ENCODE measurements at regions not wholly inside any gene's neighbourhood (a gene's known extent, or its start where the extent isn't known, plus 50 kb on each side); places are given as distances from the start of the nearest gene placed in this dataset.
"Not testable (repeated sequence)": the region's sequence is repeated elsewhere in the genome, so short reads cannot be mapped to it uniquely, and the experiment has no call there.

- TF ChIP-seq CTCF (IDR thresholded peaks at IDR 0.05; ENCODE audit: low read depth, low read length): no peak
- H3K4me3 ChIP-seq (ENCODE audit: low read depth, low read length): no peak overlapping the region
Observed at GRCh38 chr2:175256806-175257585, 75.5 kb upstream of the ATP5MC3 start.

GRCh38 chr2:175256391-175256790 is 74.9 kb upstream of the ATP5MC3 start:
- H3K4me3 ChIP-seq (ENCODE audit: low read depth, low read length): not testable (repeated sequence)

- no peak overlapping the region for H3K4me3 ChIP-seq (ENCODE audit: low read depth, low read length)
- no peak for TF ChIP-seq CTCF (IDR thresholded peaks at IDR 0.05; ENCODE audit: low read depth, low read length)
Observed at GRCh38 chr2:175253871-175254270, 72.4 kb upstream of the ATP5MC3 start.

GRCh38 chr2:175251425-175252041 is 70.0 kb upstream of the ATP5MC3 start:
- peak; percentile 28; the same call in 1 of the 2 replicates for TF ChIP-seq CTCF (IDR thresholded peaks at IDR 0.05; ENCODE audit: low read depth, low read length)
- no peak overlapping the region for H3K4me3 ChIP-seq (ENCODE audit: low read depth, low read length)

GRCh38 chr2:175247159-175247558 is 65.6 kb upstream of the ATP5MC3 start:
- no peak overlapping the region for H3K4me3 ChIP-seq (ENCODE audit: low read depth, low read length)
- no peak for TF ChIP-seq CTCF (IDR thresholded peaks at IDR 0.05; ENCODE audit: low read depth, low read length)

- no peak overlapping the region for H3K4me3 ChIP-seq (ENCODE audit: low read depth, low read length)
- TF ChIP-seq CTCF (IDR thresholded peaks at IDR 0.05; ENCODE audit: low read depth, low read length): no peak
Observed at GRCh38 chr2:175244697-175245096, 63.2 kb upstream of the ATP5MC3 start.

- no peak overlapping the region for H3K4me3 ChIP-seq (ENCODE audit: low read depth, low read length)
- no peak for TF ChIP-seq CTCF (IDR thresholded peaks at IDR 0.05; ENCODE audit: low read depth, low read length)
Observed at GRCh38 chr2:175241691-175242090, 60.2 kb upstream of the ATP5MC3 start.

- not testable (repeated sequence) for H3K4me3 ChIP-seq (ENCODE audit: low read depth, low read length)
Observed at GRCh38 chr2:175240033-175240432, 58.5 kb upstream of the ATP5MC3 start.
